ENCODE measurements at regions not wholly inside any gene's neighbourhood (a gene's known extent, or its start where the extent isn't known, plus 50 kb on each side); places are given as distances from the start of the nearest gene placed in this dataset.
"Not testable (repeated sequence)": the region's sequence is repeated elsewhere in the genome, so short reads cannot be mapped to it uniquely, and the experiment has no call there.

DNA sequence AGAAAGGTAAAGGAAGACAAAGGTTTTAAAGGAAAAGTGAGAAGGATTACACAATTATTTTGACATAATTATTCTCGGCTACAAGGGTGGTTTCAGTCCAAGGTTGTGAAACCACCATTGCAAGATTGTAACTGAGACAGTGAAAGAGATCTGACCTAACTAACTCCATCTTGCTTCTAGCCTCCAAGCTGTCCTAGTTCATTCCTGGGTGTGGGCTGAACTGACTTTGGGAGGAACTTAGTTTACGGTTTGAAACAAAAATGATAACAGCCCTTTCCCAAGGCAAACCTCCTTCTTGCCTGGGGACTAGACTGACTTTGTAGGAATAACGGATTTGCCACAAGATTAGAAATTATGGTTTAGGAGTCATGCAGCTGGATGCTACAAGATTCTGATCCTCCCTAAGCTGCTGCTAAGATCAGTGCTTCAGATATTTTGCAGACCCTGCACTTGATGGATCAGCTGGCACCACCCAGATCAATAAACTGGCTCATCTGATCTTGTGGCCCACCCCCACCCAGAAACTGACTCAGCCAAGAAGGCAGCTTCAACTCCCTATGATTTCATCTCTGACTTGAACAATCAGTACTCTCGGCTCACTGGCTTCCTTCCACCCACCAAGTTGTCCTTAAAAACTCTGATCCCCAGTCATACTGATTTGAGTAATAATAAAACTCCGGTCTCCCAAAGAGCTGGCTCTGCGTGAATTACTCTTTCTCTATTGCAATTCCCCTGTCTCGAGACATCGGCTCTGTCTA lies 57.7 kb upstream of the AADACL2 start:
- DNase-seq (ENCODE audit: low read depth in 2 of 2) = no peak

DNA sequence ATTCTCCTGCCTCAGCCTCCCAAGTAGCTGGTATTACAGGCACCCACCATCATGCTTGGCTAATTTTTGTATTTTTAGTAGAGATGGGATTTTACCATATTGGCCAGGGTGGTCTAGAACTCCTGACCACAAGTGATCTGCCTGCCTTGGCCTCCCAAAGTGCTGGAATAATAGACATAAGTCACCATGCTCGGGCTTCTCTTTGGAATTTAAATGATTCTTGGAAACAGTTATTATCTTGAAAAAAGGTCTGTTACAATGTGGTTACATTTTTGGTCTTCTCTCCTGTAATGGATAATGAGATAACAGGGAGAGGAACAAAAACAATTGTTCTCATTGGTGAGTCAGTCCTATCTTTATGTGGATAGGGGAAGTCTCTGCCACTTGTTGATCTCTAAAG lies 59.8 kb upstream of the AADACL2 start:
- DNase-seq (ENCODE audit: low read depth in 2 of 2) = no peak

DNA sequence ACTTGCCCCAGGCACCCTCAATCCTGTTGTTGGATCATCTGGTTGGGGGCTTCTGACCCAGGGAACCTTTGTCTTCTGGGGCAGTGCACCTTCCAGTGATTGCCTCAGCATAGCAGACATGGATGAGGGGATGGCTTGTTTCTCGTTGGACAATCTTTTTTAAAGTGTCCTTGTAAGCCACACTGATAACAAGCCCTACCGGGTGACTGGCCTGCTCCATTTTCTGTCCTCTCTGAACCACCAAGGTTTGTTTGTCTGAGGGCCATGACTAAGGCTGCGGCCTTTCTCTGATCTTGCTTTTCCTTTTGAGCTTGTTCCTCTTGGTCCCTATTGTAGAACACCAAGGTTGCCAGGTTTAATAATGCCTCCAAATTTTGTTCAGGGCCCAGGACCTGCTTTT lies 66.0 kb upstream of the AADACL2 start:
- DNase-seq (ENCODE audit: low read depth in 2 of 2) = not testable (repeated sequence)

DNA sequence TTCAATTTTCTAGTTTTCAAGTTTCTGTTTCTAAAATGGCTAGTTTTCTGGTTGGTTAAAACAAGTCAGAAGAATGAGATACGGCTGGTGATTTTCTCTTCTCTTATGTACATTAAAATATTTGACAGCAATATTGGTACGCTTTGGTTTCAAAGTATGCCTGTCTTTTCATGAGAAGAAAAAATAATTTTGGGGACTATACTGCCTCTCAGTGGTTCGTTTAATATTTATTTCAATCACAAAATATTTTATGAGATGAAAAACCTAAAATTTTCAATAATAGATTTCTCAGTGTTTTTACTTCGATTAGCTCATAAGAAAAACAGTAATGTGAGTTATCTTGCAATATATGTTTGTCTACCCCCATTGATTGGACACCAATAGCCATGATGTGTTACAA lies 72.8 kb upstream of the AADACL2 start:
- peak; percentile 12 to 15 for DNase-seq (ENCODE audit: low read depth in 2 of 2)

DNA sequence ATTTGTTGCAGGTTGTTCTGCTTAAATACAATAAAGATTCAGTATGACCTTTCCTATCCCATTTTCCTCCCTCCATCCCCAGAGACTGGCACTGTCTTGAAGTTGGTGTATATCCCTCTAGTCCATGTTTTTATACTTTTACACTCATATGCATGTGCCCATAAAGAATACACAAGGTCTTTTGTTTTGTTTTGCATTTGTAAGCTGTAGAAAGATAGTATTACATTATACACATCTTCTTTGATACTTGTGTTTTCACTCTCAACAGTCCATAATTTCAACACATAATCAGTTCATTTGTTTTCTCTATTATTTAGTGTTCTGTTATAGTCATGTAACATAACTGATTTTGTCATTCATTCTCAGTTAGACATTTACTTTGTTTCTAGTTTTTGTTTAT lies 88.7 kb upstream of the AADACL2 start:
- DNase-seq (ENCODE audit: low read depth in 2 of 2) = no peak

DNA sequence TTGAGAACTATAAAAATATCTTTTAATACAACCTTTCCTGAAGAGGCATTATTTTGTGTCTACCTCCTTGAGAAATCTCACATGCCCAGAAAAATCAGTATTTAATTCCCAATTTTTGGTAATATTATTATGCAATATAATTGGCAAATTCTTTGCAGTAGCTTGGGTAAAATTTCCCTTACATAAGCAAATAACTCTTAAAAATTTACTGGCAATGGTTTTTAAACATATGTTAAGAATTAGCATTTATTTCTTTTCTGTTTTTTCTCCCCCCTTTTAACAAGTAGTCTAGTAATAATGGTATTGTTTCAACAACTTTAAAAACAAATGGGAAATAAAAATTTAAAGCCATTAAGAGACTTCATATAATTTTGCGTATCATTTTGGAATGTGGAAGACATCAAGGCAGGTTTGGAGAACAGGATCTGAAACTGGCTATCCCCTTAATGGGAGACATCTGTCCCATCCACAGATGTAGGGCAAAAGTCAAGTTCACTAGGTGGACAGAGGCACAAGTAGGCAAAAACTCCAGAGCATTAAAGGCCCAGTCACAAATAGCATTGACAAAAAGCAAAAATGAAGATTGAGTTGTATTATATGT lies 89.6 kb upstream of the AADACL2 start:
- no peak for DNase-seq (ENCODE audit: low read depth in 2 of 2)

DNA sequence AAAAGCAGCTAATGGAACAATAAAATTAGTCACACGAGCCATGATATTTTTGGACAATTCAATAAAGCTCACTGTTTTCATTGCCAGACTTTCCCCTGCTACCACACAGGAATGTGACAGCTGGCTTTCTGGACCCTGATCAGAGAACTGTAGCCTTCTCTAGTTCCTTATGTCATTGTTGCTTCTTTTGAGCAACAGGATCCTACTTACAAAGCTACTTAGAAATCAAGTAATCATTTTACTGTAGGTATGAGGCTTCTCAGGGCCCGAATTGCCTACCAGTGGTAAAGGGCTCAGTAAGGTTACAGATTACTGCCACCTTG lies 94.3 kb upstream of the AADACL2 start:
- no peak for DNase-seq (ENCODE audit: low read depth in 2 of 2)

DNA sequence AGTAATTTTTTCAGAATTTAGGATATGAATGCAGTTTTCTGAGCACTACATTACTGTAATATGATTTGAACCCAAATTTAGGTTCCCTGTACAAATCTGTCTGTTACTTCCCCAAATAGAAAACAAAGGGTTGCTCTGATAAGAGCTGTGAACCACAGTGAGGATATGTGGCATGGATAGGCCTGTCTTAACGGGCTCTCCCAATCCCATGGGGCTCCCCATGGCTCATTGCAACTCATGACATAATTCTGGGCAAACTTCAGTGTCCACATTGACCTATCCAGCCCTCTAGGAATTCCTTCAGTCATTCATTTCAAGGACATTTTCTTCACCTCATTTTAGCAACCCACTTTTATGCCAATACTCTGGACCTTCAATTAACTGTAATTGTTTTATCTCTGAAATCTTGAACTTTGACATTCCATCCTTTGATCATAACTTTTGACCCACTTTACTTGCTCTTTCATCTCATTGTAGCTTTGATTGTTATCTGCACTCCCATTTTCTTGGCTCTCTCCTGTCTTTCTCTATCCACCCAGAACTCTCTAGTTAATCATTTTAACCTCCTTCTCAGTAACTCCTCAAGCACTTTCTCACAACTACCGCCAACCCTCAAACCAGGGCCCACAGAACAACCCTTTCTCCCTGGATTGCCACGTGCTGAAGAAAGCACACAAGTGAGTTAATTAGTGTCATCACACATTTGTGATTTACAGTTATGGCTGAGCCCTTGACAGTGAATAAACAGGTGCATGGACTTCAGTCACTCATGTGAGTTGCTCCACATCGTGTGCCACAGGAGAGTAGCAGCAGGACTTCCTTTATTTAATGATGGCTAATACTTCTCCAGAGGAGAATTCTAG lies 94.9 kb upstream of the AADACL2 start:
- no peak for DNase-seq (ENCODE audit: low read depth in 2 of 2)

DNA sequence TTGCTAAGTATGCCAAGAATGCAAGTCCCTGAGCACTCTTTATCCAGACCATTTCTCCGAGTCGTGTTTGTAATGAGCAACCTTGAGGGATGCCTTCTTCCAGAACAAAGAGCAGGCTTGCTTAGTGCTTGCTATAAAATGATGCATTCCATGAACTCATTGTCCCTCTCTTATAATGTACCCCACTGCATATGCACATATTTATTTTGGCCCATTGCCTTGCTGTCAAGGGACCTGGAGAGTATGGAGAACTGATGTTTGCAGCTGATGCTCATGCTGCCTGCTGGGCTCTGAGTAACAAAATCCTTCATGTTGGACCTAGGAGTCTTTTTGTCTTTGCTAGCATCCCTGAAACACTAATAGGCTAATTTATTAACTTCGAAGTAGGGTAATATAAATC lies 97.8 kb upstream of the AADACL2 start:
- no peak for DNase-seq (ENCODE audit: low read depth in 2 of 2)

DNA sequence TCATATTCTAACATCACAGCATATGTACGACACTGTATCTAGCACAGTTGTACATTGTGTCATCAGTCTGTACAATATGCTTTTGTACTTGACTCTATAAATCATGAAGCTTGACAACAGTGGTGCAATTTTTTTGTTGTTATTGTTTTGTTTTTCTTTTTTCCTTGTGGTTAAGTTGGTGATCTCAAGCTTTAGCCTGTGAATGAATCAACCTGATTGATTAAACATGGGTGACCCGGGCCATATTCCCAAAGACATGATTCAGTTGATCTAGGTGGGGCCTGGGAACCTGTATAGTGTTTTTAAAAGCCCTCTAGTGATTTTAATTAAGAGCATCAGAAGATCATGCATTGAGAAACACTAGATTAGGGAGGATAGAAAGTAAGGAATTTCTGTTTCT lies 101.8 kb upstream of the AADACL2 start:
- no peak for DNase-seq (ENCODE audit: low read depth in 2 of 2)

DNA sequence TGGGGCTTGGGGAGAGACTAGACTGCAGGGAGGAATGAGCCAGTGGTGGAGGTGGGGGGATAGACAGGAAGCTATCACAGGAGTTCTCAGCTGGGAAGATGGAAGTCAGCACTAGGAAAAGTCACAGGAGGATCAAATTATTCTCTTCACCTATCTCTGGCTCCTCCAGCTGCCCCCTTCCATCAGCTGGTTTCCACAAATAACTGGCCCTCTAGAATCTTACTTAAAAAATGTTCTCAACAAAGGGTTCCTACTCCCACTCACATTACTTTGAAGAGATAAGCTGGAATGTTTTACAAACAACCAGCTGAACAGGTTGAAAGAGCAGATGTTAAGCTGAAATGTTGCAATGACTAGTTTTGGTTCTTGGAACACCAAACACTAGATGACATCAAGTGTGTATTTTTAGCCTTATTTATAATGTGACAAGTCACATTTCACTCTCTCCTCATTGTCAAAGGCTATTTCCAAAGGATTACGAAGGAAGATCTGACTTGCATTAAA lies 102.7 kb upstream of the AADACL2 start:
- peak in 1 of 2 experiments; percentile 17 for DNase-seq (ENCODE audit: low read depth in 2 of 2)

DNA sequence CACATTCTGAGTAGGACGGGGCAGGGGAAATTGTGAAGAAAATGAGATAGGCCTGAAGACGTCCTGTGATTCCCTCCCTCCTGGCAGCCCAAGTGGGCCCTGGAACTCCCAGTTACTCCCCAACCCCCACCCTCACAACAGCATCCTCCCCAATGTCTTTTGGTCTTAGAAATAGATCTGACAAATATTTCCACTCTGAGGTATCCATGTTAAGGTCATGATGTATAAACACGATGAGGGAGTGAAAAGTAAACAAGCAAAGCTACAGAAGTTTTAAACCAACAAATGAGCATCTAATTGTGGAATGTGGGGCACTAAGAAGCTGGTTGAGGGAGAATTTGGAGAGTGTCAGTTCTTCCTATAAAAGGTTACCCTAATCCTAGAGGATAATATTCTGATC lies 103.7 kb upstream of the AADACL2 start:
- DNase-seq (ENCODE audit: low read depth in 2 of 2) = no peak

DNA sequence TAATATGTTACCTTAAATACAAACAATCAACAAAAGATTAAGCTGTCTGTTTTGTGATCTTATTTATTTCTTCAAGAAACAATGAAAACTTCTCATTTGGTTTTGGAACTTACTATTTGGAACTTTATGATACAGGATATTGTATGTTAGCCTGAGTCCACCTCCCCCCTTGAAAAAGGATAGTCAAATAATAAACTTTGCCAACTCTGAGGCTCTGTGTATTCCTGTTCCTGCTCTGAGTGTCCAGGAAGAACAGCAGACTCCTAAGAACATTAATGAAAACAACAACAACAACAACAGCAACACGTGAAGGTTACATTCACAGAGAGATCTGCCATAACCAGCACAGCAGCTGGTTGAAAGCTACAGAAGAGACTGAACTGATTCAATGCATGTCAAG lies 108.1 kb upstream of the AADACL2 start:
- DNase-seq (ENCODE audit: low read depth in 2 of 2) = no peak

DNA sequence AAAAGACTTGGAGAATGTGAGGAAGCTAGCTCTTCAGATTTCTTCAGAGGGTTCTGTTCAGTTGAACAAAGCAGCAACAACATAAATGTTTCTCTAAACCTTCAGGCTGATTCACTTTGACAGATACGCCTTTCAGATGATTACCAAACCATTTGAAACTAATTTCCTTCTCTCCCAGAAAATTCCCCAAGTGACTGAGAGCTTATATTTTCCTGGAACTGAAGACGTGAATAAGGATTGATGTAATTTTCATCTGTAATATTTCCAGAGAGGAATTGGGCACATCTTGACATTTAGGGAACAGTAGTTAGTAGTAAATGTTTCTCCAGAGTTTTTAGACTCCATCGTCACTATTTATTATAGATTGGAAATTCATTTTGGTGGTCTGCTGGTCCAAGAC lies 108.6 kb upstream of the AADACL2 start:
- DNase-seq (ENCODE audit: low read depth in 2 of 2) = peak in 1 of 2 experiments; percentile 19

DNA sequence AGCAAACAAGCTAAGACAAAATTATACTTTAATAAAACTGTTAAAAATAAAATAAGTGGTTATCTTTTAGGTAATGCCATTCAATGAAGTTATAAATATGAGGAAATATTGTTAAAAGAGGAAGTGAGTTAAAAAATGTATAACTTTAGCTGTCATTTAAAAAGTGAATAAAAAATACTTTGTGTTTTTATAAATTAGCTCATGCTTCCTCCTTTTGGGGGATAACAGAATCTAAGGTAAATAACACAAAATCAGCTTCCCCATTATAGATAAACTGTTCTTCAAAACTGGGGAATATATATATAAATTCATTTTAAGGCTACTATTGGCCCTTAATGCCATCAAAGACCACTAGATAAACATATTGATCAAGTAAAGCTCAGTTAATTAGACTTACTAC lies 113.7 kb upstream of the AADACL2 start:
- DNase-seq (ENCODE audit: low read depth in 2 of 2) = no peak

DNA sequence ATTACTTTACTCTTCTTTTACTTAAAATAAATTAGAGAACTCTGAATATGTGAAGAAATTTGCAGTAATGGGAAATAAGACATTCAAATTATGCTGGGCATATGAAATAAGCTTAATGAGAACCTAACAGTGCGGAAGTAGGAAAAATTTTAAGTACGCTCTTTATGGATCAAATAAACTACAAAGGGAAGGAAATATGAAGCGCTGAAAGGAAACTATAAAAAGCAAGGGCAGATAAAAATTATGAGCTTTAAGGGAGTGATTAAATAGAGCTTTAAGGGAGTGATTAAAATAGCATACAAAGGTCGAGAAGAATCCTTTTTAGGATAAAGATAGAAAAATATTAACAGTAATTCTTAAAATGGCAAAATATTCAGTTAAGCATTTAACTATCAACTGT lies 118.3 kb upstream of the AADACL2 start:
- DNase-seq (ENCODE audit: low read depth in 2 of 2) = no peak

DNA sequence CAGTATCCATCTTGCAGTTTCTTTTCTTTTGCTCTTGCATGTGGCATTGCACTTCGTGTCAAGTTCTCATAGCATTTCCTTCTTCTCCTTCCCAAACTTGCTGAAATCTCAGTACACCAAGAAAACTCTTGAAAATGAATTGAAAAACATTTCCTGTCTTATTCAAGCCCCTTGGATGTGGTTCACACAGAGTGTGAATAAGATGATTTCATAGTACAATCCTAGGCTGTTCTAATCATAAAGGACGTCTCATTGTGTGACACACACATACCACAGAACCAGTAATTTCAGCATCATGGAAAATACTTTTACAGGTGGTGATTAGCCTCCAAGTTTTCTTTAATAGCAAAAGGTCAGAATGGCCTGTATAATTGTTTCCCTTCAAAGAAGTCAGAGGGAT lies 121.6 kb upstream of the AADACL2 start:
- no peak for DNase-seq (ENCODE audit: low read depth in 2 of 2)

DNA sequence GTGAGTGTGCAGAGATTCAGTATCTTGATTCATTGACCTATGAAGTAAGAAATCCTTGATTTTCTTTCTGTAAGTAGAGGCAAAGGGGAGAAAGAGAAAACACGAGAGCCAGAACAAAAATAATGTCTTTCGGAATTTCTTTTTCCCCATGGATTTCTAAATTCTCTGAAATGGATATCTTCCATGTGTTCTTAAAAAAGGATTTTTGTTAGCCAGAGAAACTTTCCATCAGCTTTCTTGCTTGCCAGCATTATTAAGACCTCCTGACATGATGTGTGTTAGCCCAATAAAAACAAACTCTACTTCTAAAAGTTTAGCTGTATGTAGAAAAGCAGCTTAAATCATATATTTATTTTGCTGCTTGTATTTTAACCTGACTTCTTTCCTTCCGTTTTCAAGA lies 122.3 kb upstream of the AADACL2 start:
- DNase-seq (ENCODE audit: low read depth in 2 of 2) = no peak

DNA sequence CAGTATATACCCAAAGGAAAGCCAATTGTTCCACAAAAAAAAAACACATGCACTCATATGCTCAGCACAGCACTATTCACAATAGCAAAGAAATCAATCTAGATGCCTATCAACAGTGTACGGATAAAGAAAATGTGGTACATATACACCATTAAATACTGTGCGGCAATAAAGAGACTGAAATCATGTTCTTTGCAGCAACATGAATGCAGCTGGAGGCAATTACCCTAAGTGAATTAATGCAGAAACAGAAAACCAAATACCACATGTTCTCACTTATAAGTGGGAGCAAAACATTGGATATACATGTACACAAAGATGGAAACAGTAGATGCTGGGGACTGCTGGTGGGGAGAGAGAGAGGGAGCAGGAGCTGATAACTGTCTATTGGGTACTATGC lies 124.2 kb upstream of the AADACL2 start:
- DNase-seq (ENCODE audit: low read depth in 2 of 2) = no peak

DNA sequence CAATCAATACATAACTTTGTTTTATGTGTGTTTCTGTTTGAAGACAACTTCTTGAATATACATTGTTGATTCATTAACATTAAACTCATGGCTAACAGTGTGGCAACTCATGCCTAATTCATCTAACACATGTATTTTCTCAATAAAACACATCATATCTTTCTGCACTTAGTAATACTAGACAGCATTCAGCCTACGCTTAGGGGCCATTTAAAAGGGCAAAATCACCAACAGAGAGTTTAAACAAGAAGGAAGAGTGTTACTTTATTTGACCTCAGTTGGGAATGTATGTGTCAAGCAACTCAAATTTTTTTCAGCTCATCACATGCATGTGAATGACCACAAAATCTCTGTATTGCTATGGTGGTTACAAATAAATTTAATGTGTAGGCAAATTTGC lies 128.8 kb upstream of the AADACL2 start:
- DNase-seq (ENCODE audit: low read depth in 2 of 2) = no peak

DNA sequence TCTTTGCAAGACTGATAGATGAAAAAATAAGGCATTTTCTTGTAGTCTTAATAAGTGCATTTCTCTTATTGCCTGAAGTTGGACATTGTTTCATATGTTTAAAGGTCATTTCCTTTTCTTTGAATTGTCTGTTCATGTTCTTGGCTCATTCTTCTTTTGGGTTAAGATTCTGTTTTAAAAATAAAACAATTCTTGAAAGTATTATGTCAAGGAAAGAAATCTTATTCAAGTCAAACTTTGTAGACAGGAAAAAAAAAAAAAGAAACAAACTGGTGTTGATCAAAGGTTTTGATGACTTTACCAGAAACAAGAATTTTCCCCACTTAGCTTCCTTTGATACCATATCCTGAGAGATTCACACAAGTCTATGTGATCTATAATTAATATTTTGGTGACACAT lies 132.9 kb upstream of the AADACL2 start:
- DNase-seq (ENCODE audit: low read depth in 2 of 2) = no peak

DNA sequence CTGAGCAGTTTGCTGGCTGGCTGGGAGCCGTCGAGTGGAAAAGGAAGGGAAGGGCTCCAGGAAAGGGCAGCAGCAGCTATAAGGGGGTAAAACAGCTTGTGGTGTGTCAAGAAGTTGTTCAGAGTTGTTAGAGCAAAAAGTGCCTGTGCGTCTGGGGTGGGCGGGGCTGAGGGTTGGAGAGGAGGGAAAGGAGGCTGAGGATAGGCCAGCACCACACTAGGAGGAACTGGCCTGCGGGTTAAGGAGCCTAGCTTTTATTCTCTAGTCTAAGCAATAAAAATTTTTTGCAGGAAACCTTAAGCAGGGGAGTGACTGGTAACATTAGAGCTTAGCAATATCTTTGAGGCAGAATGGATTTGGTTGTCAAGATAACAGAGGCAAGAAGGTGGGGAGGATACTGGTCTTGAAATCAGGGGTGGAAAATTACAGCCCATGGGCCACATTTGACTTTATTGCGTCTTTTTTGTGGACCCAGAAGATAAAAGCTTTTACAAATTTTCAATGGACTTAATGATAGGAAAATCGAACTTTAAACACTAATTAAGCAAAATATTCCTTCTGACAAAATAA lies 134.5 kb upstream of the AADACL2 start:
- DNase-seq (ENCODE audit: low read depth in 2 of 2) = no peak

DNA sequence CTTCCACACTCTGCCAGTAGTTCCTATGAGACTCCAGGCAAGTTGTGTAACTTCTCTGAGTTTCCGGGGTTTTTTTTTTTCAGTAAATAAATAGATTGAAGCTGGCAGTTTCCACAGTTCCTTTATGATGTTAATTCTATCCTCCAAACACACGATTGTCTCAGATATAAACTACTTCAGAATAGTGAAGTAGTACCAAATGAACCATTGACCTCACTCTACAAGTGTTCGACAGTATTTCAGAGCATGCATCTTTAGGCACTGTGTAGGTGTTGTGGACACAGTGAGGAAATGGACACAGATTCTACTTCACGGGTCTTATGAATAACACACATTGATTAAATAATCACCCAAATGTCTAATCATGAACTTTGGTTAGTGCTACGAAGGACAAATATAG lies 136.1 kb upstream of the IGSF10 start:
- no peak for DNase-seq (ENCODE audit: low read depth in 2 of 2)
